Bronchial epithelial cell (primary cell): ENCODE measurements at regions not wholly inside any gene's neighbourhood (a gene's known extent, or its start where the extent isn't known, plus 50 kb on each side); places are given as distances from the start of the nearest gene placed in this dataset.

Source experiments
- DNase-seq: peaks from one replicate; pipeline ENCODE4 v3.0.0-alpha.2; 2010; ENCODE audit warnings: low read depth
- FAIRE-seq: peaks from 2 replicates; lab custom pipeline; 2011; peaks lifted over from hg19 to GRCh38; lab: Jason Lieb, UNC
- H3K27me3 ChIP-seq: 2 replicates; pipeline ENCODE4 v1.5.1; 2011; ENCODE audit warnings: low read length; ENCODE audit not compliant: control insufficient read depth, insufficient read depth
- H3K36me3 ChIP-seq: 2 replicates; pipeline ENCODE4 v1.5.1; 2011; ENCODE audit warnings: low read length; ENCODE audit not compliant: control insufficient read depth, insufficient read depth
- H3K4me3 ChIP-seq: 2 replicates; pipeline ENCODE4 v1.5.1; 2011; ENCODE audit warnings: mild to moderate bottlenecking, low read depth, low read length, control low read depth
- CTCF ChIP-seq: IDR thresholded peaks from 2 replicates; pipeline ENCODE4 v1.5.1; 2011; ENCODE audit warnings: mild to moderate bottlenecking, moderate library complexity, low read length, control low read depth, inconsistent platforms; ENCODE audit not compliant: insufficient read depth, severe bottlenecking

GRCh38 chr12:65608319-65608916 is 215.9 kb upstream of the HMGA2 start:
- Histone ChIP-seq H3K4me3 (no peak overlapping the region), H3K27me3 (no peaks in the 10 kb centered on the region), H3K36me3 (no peaks in the 10 kb centered on the region)
- FAIRE-seq (no peak), DNase-seq (peak; percentile 80)
- TF ChIP-seq CTCF = no peak

- no peak for TF ChIP-seq CTCF
- H3K36me3 ChIP-seq = no peaks in the 10 kb centered on the region
- no peak overlapping the region for H3K4me3 ChIP-seq
- FAIRE-seq (no peak), DNase-seq (peak; percentile 88)
- no peaks in the 10 kb centered on the region for H3K27me3 ChIP-seq
Measured at GRCh38 chr12:65609359-65609771, 214.9 kb upstream of the HMGA2 start.

GRCh38 chr12:65611396-65611795 is 212.9 kb upstream of the HMGA2 start:
- H3K27me3 ChIP-seq = no peaks in the 10 kb centered on the region
- H3K4me3 ChIP-seq = no peak overlapping the region
- FAIRE-seq (no peak), DNase-seq (peak; percentile 28)
- no peak for TF ChIP-seq CTCF
- H3K36me3 ChIP-seq = no peaks in the 10 kb centered on the region

GRCh38 chr12:65612440-65612839 is 211.8 kb upstream of the HMGA2 start:
- no peak for FAIRE-seq
- H3K27me3 ChIP-seq = no peaks in the 10 kb centered on the region
- H3K4me3 ChIP-seq = no peak overlapping the region
- H3K36me3 ChIP-seq = no peaks in the 10 kb centered on the region
- no peak for TF ChIP-seq CTCF
- DNase-seq = peak; percentile 46

GRCh38 chr12:65613692-65614091 is 210.6 kb upstream of the HMGA2 start:
- DNase-seq (peak; percentile 9), FAIRE-seq (no peak)
- no peak for TF ChIP-seq CTCF
- H3K4me3 ChIP-seq = no peak overlapping the region
- H3K36me3 ChIP-seq = no peaks in the 10 kb centered on the region
- no peaks in the 10 kb centered on the region for H3K27me3 ChIP-seq
